ENCODE measurements at regions not wholly inside any gene's neighbourhood (a gene's known extent, or its start where the extent isn't known, plus 50 kb on each side); places are given as distances from the start of the nearest gene placed in this dataset.
"Not testable (repeated sequence)": the region's sequence is repeated elsewhere in the genome, so short reads cannot be mapped to it uniquely, and the experiment has no call there.

GRCh38 chr7:131652194-131652593 is 95.8 kb upstream of the PODXL start:
- H3K4me3 ChIP-seq: no peak overlapping the region
- no peak for DNase-seq
- no peaks in the 10 kb centered on the region for H3K9me3 ChIP-seq
- H3K27me3 ChIP-seq: no peaks in the 10 kb centered on the region
- H3K36me3 ChIP-seq: no peaks in the 10 kb centered on the region

- DNase-seq: no peak
- Histone ChIP-seq H3K9me3 (no peaks in the 10 kb centered on the region), H3K27me3 (no peaks in the 10 kb centered on the region), H3K36me3 (no peaks in the 10 kb centered on the region), H3K4me3 (no peak overlapping the region)
These were observed 93.5 kb upstream of the PODXL start for GRCh38 chr7:131649879-131650278.

- no peak for DNase-seq
- no peak overlapping the region for H3K4me3 ChIP-seq
These were observed 92.6 kb upstream of the PODXL start for GRCh38 chr7:131649003-131649541.

GRCh38 chr7:131648491-131648890 is 92.1 kb upstream of the PODXL start:
- DNase-seq: no peak
- Histone ChIP-seq H3K27me3 (no peaks in the 10 kb centered on the region), H3K9me3 (no peaks in the 10 kb centered on the region), H3K4me3 (no peak overlapping the region), H3K36me3 (no peaks in the 10 kb centered on the region)

More at GRCh38 chr7:131649003-131649541, 92.6 kb upstream of the PODXL start:
- H3K9me3 ChIP-seq: no peaks in the 10 kb centered on the region
- H3K27me3 ChIP-seq: no peaks in the 10 kb centered on the region
- no peaks in the 10 kb centered on the region for H3K36me3 ChIP-seq

- Histone ChIP-seq H3K9me3 (no peaks in the 10 kb centered on the region), H3K27me3 (no peaks in the 10 kb centered on the region), H3K4me3 (no peak overlapping the region), H3K36me3 (no peaks in the 10 kb centered on the region)
- no peak for DNase-seq
These were observed 89.8 kb upstream of the PODXL start for GRCh38 chr7:131646203-131646602.

GRCh38 chr7:131642429-131642828 is 86.0 kb upstream of the PODXL start:
- H3K9me3 ChIP-seq: no peaks in the 10 kb centered on the region
- no peak for DNase-seq
- no peaks in the 10 kb centered on the region for H3K27me3 ChIP-seq
- H3K36me3 ChIP-seq: no peaks in the 10 kb centered on the region
- H3K4me3 ChIP-seq: no peak overlapping the region

- no peaks in the 10 kb centered on the region for H3K36me3 ChIP-seq
- H3K4me3 ChIP-seq: no peak overlapping the region
- no peaks in the 10 kb centered on the region for H3K27me3 ChIP-seq
- DNase-seq: no peak
- H3K9me3 ChIP-seq: no peaks in the 10 kb centered on the region
These were observed 84.3 kb upstream of the PODXL start for GRCh38 chr7:131640686-131641085.

- DNase-seq: no peak
- Histone ChIP-seq H3K9me3 (no peaks in the 10 kb centered on the region), H3K36me3 (no peaks in the 10 kb centered on the region), H3K27me3 (no peaks in the 10 kb centered on the region), H3K4me3 (no peak overlapping the region)
These were observed 82.4 kb upstream of the PODXL start for GRCh38 chr7:131638641-131639430.

- no peaks in the 10 kb centered on the region for H3K9me3 ChIP-seq
- H3K4me3 ChIP-seq: no peak overlapping the region
- H3K27me3 ChIP-seq: no peaks in the 10 kb centered on the region
- DNase-seq: no peak
- H3K36me3 ChIP-seq: no peaks in the 10 kb centered on the region
These were observed 81.4 kb upstream of the PODXL start for GRCh38 chr7:131637859-131638258.

- DNase-seq: no peak
- no peaks in the 10 kb centered on the region for H3K36me3 ChIP-seq
- H3K4me3 ChIP-seq: no peak overlapping the region
- H3K27me3 ChIP-seq: no peaks in the 10 kb centered on the region
- no peaks in the 10 kb centered on the region for H3K9me3 ChIP-seq
These were observed 79.7 kb upstream of the PODXL start for GRCh38 chr7:131636092-131636491.

GRCh38 chr7:131634197-131634596 is 77.8 kb upstream of the PODXL start:
- not testable (repeated sequence) for H3K27me3 ChIP-seq, H3K36me3 ChIP-seq, H3K4me3 ChIP-seq, H3K9me3 ChIP-seq, DNase-seq

GRCh38 chr7:131633342-131633843 is 77.0 kb upstream of the PODXL start:
- Histone ChIP-seq H3K36me3 (no peaks in the 10 kb centered on the region), H3K27me3 (no peaks in the 10 kb centered on the region), H3K4me3 (no peak overlapping the region), H3K9me3 (no peaks in the 10 kb centered on the region)
- DNase-seq: peak; percentile 56

- no peaks in the 10 kb centered on the region for H3K36me3 ChIP-seq
- H3K9me3 ChIP-seq: no peaks in the 10 kb centered on the region
- no peak for DNase-seq
- no peaks in the 10 kb centered on the region for H3K27me3 ChIP-seq
- no peak overlapping the region for H3K4me3 ChIP-seq
These were observed 74.0 kb upstream of the PODXL start for GRCh38 chr7:131630427-131630826.

GRCh38 chr7:131629217-131629882 is 72.9 kb upstream of the PODXL start:
- Histone ChIP-seq H3K4me3 (no peak overlapping the region), H3K9me3 (no peaks in the 10 kb centered on the region), H3K36me3 (no peaks in the 10 kb centered on the region), H3K27me3 (no peaks in the 10 kb centered on the region)
- peak; percentile 36 for DNase-seq

GRCh38 chr7:131628634-131629033 is 72.2 kb upstream of the PODXL start:
- DNase-seq: no peak
- Histone ChIP-seq H3K36me3 (no peaks in the 10 kb centered on the region), H3K27me3 (no peaks in the 10 kb centered on the region), H3K9me3 (no peaks in the 10 kb centered on the region), H3K4me3 (no peak overlapping the region)

- DNase-seq: no peak
- no peaks in the 10 kb centered on the region for H3K27me3 ChIP-seq
- H3K9me3 ChIP-seq: no peaks in the 10 kb centered on the region
- no peak overlapping the region for H3K4me3 ChIP-seq
- no peaks in the 10 kb centered on the region for H3K36me3 ChIP-seq
These were observed 71.3 kb upstream of the PODXL start for GRCh38 chr7:131627735-131628190.

- no peaks in the 10 kb centered on the region for H3K27me3 ChIP-seq
- no peak overlapping the region for H3K4me3 ChIP-seq
- no peaks in the 10 kb centered on the region for H3K36me3 ChIP-seq
- H3K9me3 ChIP-seq: no peaks in the 10 kb centered on the region
- no peak for DNase-seq
These were observed 70.2 kb upstream of the PODXL start for GRCh38 chr7:131626643-131627042.
